ENCODE measurements at regions not wholly inside any gene's neighbourhood (a gene's known extent, or its start where the extent isn't known, plus 50 kb on each side); places are given as distances from the start of the nearest gene placed in this dataset.
"Not testable (repeated sequence)": the region's sequence is repeated elsewhere in the genome, so short reads cannot be mapped to it uniquely, and the experiment has no call there.

- no peaks in the 10 kb centered on the region for H3K4me1 ChIP-seq (ENCODE audit: control insufficient read depth, insufficient read depth, low read length)
- no peak overlapping the region for H3K4me3 ChIP-seq (ENCODE audit: low read length)
- WGBS (ENCODE audit: insufficient coverage, insufficient read length): no CpG with 5 or more reads among the region's 13 CpGs
- no peaks in the 10 kb centered on the region for H3K27me3 ChIP-seq (ENCODE audit: control insufficient read depth, insufficient read depth, low read length)
- H3K9me3 ChIP-seq (ENCODE audit: control insufficient read depth, insufficient read depth, low read length): no peaks in the 10 kb centered on the region
- no peak for DNase-seq (ENCODE audit: low read depth, low spot score)
- no peaks in the 10 kb centered on the region for H3K36me3 ChIP-seq (ENCODE audit: control insufficient read depth, insufficient read depth, low read length)
- no peak overlapping the region for H3K27ac ChIP-seq (ENCODE audit: low read length)
Observed at GRCh38 chr16:9160551-9160911, 69.1 kb downstream of the HAPSTR1 start.

GRCh38 chr16:9165681-9166080, 74.2 kb downstream of the HAPSTR1 start:
- Histone ChIP-seq H3K9me3 (ENCODE audit: control insufficient read depth, insufficient read depth, low read length) (no peaks in the 10 kb centered on the region), H3K4me3 (ENCODE audit: low read length) (no peak overlapping the region), H3K27me3 (ENCODE audit: control insufficient read depth, insufficient read depth, low read length) (no peaks in the 10 kb centered on the region), H3K36me3 (ENCODE audit: control insufficient read depth, insufficient read depth, low read length) (no peaks in the 10 kb centered on the region), H3K4me1 (ENCODE audit: control insufficient read depth, insufficient read depth, low read length) (no peaks in the 10 kb centered on the region), H3K27ac (ENCODE audit: low read length) (no peak overlapping the region)
- no CpG with 5 or more reads among the region's 10 CpGs for WGBS (ENCODE audit: insufficient coverage, insufficient read length)
- no peak for DNase-seq (ENCODE audit: low read depth, low spot score)

- H3K9me3 ChIP-seq (ENCODE audit: control insufficient read depth, insufficient read depth, low read length); H3K27me3 ChIP-seq (ENCODE audit: control insufficient read depth, insufficient read depth, low read length); H3K36me3 ChIP-seq (ENCODE audit: control insufficient read depth, insufficient read depth, low read length); H3K27ac ChIP-seq (ENCODE audit: low read length); H3K4me1 ChIP-seq (ENCODE audit: control insufficient read depth, insufficient read depth, low read length); H3K4me3 ChIP-seq (ENCODE audit: low read length); DNase-seq (ENCODE audit: low read depth, low spot score): not testable (repeated sequence)
- no CpG with 5 or more reads among the region's 24 CpGs for WGBS (ENCODE audit: insufficient coverage, insufficient read length)
Observed at GRCh38 chr16:9166326-9166993, 75.0 kb downstream of the HAPSTR1 start.

GRCh38 chr16:9169094-9169493, 77.7 kb downstream of the HAPSTR1 start:
- H3K27me3 ChIP-seq (ENCODE audit: control insufficient read depth, insufficient read depth, low read length): no peaks in the 10 kb centered on the region
- no CpG with 5 or more reads among the region's 7 CpGs for WGBS (ENCODE audit: insufficient coverage, insufficient read length)
- H3K4me1 ChIP-seq (ENCODE audit: control insufficient read depth, insufficient read depth, low read length): no peaks in the 10 kb centered on the region
- no peaks in the 10 kb centered on the region for H3K36me3 ChIP-seq (ENCODE audit: control insufficient read depth, insufficient read depth, low read length)
- no peak overlapping the region for H3K27ac ChIP-seq (ENCODE audit: low read length)
- no peak overlapping the region for H3K4me3 ChIP-seq (ENCODE audit: low read length)
- no peak for DNase-seq (ENCODE audit: low read depth, low spot score)
- no peaks in the 10 kb centered on the region for H3K9me3 ChIP-seq (ENCODE audit: control insufficient read depth, insufficient read depth, low read length)

- DNase-seq (ENCODE audit: low read depth, low spot score): no peak
- Histone ChIP-seq H3K4me1 (ENCODE audit: control insufficient read depth, insufficient read depth, low read length) (no peaks in the 10 kb centered on the region), H3K27me3 (ENCODE audit: control insufficient read depth, insufficient read depth, low read length) (no peaks in the 10 kb centered on the region), H3K27ac (ENCODE audit: low read length) (no peak overlapping the region), H3K9me3 (ENCODE audit: control insufficient read depth, insufficient read depth, low read length) (no peaks in the 10 kb centered on the region), H3K36me3 (ENCODE audit: control insufficient read depth, insufficient read depth, low read length) (no peaks in the 10 kb centered on the region), H3K4me3 (ENCODE audit: low read length) (no peak overlapping the region)
- WGBS (ENCODE audit: insufficient coverage, insufficient read length): no CpG with 5 or more reads among the region's 12 CpGs
Observed at GRCh38 chr16:9170470-9170869, 79.0 kb downstream of the HAPSTR1 start.

- WGBS (ENCODE audit: insufficient coverage, insufficient read length): no CpG with 5 or more reads among the region's 9 CpGs
- Histone ChIP-seq H3K4me3 (ENCODE audit: low read length) (no peak overlapping the region), H3K27ac (ENCODE audit: low read length) (no peak overlapping the region)
Observed at GRCh38 chr16:9176547-9177418, 85.3 kb downstream of the HAPSTR1 start.

GRCh38 chr16:9177861-9178260, 86.4 kb downstream of the HAPSTR1 start:
- H3K36me3 ChIP-seq (ENCODE audit: control insufficient read depth, insufficient read depth, low read length): no peaks in the 10 kb centered on the region
- no peak for DNase-seq (ENCODE audit: low read depth, low spot score)
- H3K9me3 ChIP-seq (ENCODE audit: control insufficient read depth, insufficient read depth, low read length): no peaks in the 10 kb centered on the region
- H3K4me1 ChIP-seq (ENCODE audit: control insufficient read depth, insufficient read depth, low read length): no peaks in the 10 kb centered on the region
- WGBS (ENCODE audit: insufficient coverage, insufficient read length): no CpG with 5 or more reads among the region's 6 CpGs
- no peak overlapping the region for H3K27ac ChIP-seq (ENCODE audit: low read length)
- H3K27me3 ChIP-seq (ENCODE audit: control insufficient read depth, insufficient read depth, low read length): no peaks in the 10 kb centered on the region
- no peak overlapping the region for H3K4me3 ChIP-seq (ENCODE audit: low read length)

More at GRCh38 chr16:9176547-9177418, 85.3 kb downstream of the HAPSTR1 start:
- Histone ChIP-seq H3K4me1 (ENCODE audit: control insufficient read depth, insufficient read depth, low read length) (no peaks in the 10 kb centered on the region), H3K27me3 (ENCODE audit: control insufficient read depth, insufficient read depth, low read length) (no peaks in the 10 kb centered on the region), H3K36me3 (ENCODE audit: control insufficient read depth, insufficient read depth, low read length) (no peaks in the 10 kb centered on the region), H3K9me3 (ENCODE audit: control insufficient read depth, insufficient read depth, low read length) (no peaks in the 10 kb centered on the region)
- no peak for DNase-seq (ENCODE audit: low read depth, low spot score)

- no peaks in the 10 kb centered on the region for H3K9me3 ChIP-seq (ENCODE audit: control insufficient read depth, insufficient read depth, low read length)
- no peaks in the 10 kb centered on the region for H3K36me3 ChIP-seq (ENCODE audit: control insufficient read depth, insufficient read depth, low read length)
- H3K27ac ChIP-seq (ENCODE audit: low read length): no peak overlapping the region
- H3K27me3 ChIP-seq (ENCODE audit: control insufficient read depth, insufficient read depth, low read length): no peaks in the 10 kb centered on the region
- no peaks in the 10 kb centered on the region for H3K4me1 ChIP-seq (ENCODE audit: control insufficient read depth, insufficient read depth, low read length)
- no CpG with 5 or more reads among the region's 29 CpGs for WGBS (ENCODE audit: insufficient coverage, insufficient read length)
- H3K4me3 ChIP-seq (ENCODE audit: low read length): no peak overlapping the region
- DNase-seq (ENCODE audit: low read depth, low spot score): no peak
Observed at GRCh38 chr16:9183682-9184353, 92.4 kb downstream of the HAPSTR1 start.

- no CpG with 5 or more reads among the region's 33 CpGs for WGBS (ENCODE audit: insufficient coverage, insufficient read length)
- Histone ChIP-seq H3K4me3 (ENCODE audit: low read length) (no peak overlapping the region), H3K4me1 (ENCODE audit: control insufficient read depth, insufficient read depth, low read length) (no peaks in the 10 kb centered on the region), H3K27me3 (ENCODE audit: control insufficient read depth, insufficient read depth, low read length) (no peaks in the 10 kb centered on the region), H3K9me3 (ENCODE audit: control insufficient read depth, insufficient read depth, low read length) (no peaks in the 10 kb centered on the region), H3K36me3 (ENCODE audit: control insufficient read depth, insufficient read depth, low read length) (no peaks in the 10 kb centered on the region), H3K27ac (ENCODE audit: low read length) (no peak overlapping the region)
- DNase-seq (ENCODE audit: low read depth, low spot score): no peak
Observed at GRCh38 chr16:9184354-9184690, 92.9 kb downstream of the HAPSTR1 start.

GRCh38 chr16:9185381-9185780, 93.9 kb downstream of the HAPSTR1 start:
- Histone ChIP-seq H3K4me3 (ENCODE audit: low read length) (no peak overlapping the region), H3K27ac (ENCODE audit: low read length) (no peak overlapping the region), H3K36me3 (ENCODE audit: control insufficient read depth, insufficient read depth, low read length) (no peaks in the 10 kb centered on the region), H3K27me3 (ENCODE audit: control insufficient read depth, insufficient read depth, low read length) (no peaks in the 10 kb centered on the region), H3K4me1 (ENCODE audit: control insufficient read depth, insufficient read depth, low read length) (no peaks in the 10 kb centered on the region), H3K9me3 (ENCODE audit: control insufficient read depth, insufficient read depth, low read length) (no peaks in the 10 kb centered on the region)
- no CpG with 5 or more reads among the region's 2 CpGs for WGBS (ENCODE audit: insufficient coverage, insufficient read length)
- DNase-seq (ENCODE audit: low read depth, low spot score): no peak
